Neuronal stem cell (in vitro differentiated cells): ENCODE measurements at regions not wholly inside any gene's neighbourhood (a gene's known extent, or its start where the extent isn't known, plus 50 kb on each side); places are given as distances from the start of the nearest gene placed in this dataset.
"Not testable (repeated sequence)": the region's sequence is repeated elsewhere in the genome, so short reads cannot be mapped to it uniquely, and the experiment has no call there.

Source experiments
- DNase-seq: peaks from one replicate; pipeline ENCODE4 v3.0.0-alpha.2; 2013; ENCODE audit warnings: low spot score
- H2AFZ ChIP-seq: one replicate; pipeline ENCODE4 v1.6.1; 2013; ENCODE audit warnings: mild to moderate bottlenecking, low read length, inconsistent platforms
- H2AK5ac ChIP-seq: 2 replicates; pipeline ENCODE4 v1.6.1; 2013; ENCODE audit warnings: low read depth, mild to moderate bottlenecking, inconsistent platforms, low read length, moderate library complexity, mixed read lengths
- H2BK120ac ChIP-seq: 2 replicates; pipeline ENCODE4 v1.6.1; 2013; ENCODE audit warnings: low read depth, mild to moderate bottlenecking, inconsistent platforms, low read length, moderate library complexity, mixed read lengths
- H2BK12ac ChIP-seq: one replicate; pipeline ENCODE4 v1.6.1; 2013; ENCODE audit warnings: low read length, inconsistent platforms
- H2BK15ac ChIP-seq: 2 replicates; pipeline ENCODE4 v1.6.1; 2013; ENCODE audit warnings: mild to moderate bottlenecking, low read length, inconsistent platforms, mixed read lengths
- H2BK5ac ChIP-seq: one replicate; pipeline ENCODE4 v1.6.1; 2013; ENCODE audit warnings: inconsistent platforms, mild to moderate bottlenecking, low read length, moderate library complexity
- H3K14ac ChIP-seq: one replicate; pipeline ENCODE4 v1.6.1; 2013; ENCODE audit warnings: low read length, inconsistent platforms
- H3K18ac ChIP-seq: 2 replicates; pipeline ENCODE4 v1.6.1; 2013; ENCODE audit warnings: low read length, inconsistent platforms
- H3K23ac ChIP-seq: 2 replicates; pipeline ENCODE4 v1.6.1; 2013; ENCODE audit warnings: low read depth, mild to moderate bottlenecking, mixed read lengths, low read length, inconsistent platforms; ENCODE audit not compliant: poor library complexity
- H3K27ac ChIP-seq: replicated peaks from 3 replicates; pipeline ENCODE4 v1.5.1; 2013; ENCODE audit warnings: low read length, inconsistent platforms
- H3K27me3 ChIP-seq, 3 experiments: 2 replicates each; pipeline ENCODE4 v1.6.1; 2013; ENCODE audit warnings: low read length in 3 of 3, mild to moderate bottlenecking in 2 of 3, inconsistent platforms in 1 of 3, low read depth in 1 of 3, mixed read lengths in 1 of 3, moderate library complexity in 1 of 3; ENCODE audit not compliant: control insufficient read depth in 3 of 3, insufficient read depth in 3 of 3
- H3K36me3 ChIP-seq, 2 donors: replicated peaks in 1 of 2; 2 replicates each; pipeline ENCODE4 v1.6.1; 2013; ENCODE audit warnings: low read length in 2 of 2; ENCODE audit not compliant: control insufficient read depth in 2 of 2, insufficient read depth in 2 of 2
- H3K4ac ChIP-seq: 2 replicates; pipeline ENCODE4 v1.6.1; 2013; ENCODE audit warnings: inconsistent platforms, mild to moderate bottlenecking, low read length, moderate library complexity
- H3K4me1 ChIP-seq, 2 donors: 1 replicate in 1 of 2; 2 replicates in 1 of 2; pipeline ENCODE4 v1.6.1; 2013; ENCODE audit warnings: low read length in 2 of 2, low read depth in 1 of 2; ENCODE audit not compliant: control insufficient read depth in 2 of 2, insufficient read depth in 1 of 2
- H3K4me2 ChIP-seq: one replicate; pipeline ENCODE4 v1.6.1; 2013; ENCODE audit warnings: mild to moderate bottlenecking, low read length, inconsistent platforms; ENCODE audit not compliant: insufficient read depth, poor library complexity, severe bottlenecking
- H3K4me3 ChIP-seq, 2 donors: 2 replicates each; pipeline ENCODE4 v1.5.1; 2013; ENCODE audit warnings: low read length in 2 of 2, mild to moderate bottlenecking in 2 of 2, inconsistent platforms in 1 of 2, moderate library complexity in 1 of 2
- H3K79me1 ChIP-seq: one replicate; pipeline ENCODE4 v1.6.1; 2013; ENCODE audit warnings: low read depth, mild to moderate bottlenecking, inconsistent platforms, low read length, moderate library complexity
- H3K9ac ChIP-seq: one replicate; pipeline ENCODE4 v1.6.1; 2013; ENCODE audit warnings: mild to moderate bottlenecking, low read depth, low read length, inconsistent platforms; ENCODE audit not compliant: poor library complexity
- H3K9me3 ChIP-seq, 2 donors: replicated peaks in 1 of 2; 2 replicates each; pipeline versions ENCODE3 to v1.6.1; 2013; ENCODE audit warnings: low read length in 2 of 2, mild to moderate bottlenecking in 2 of 2, inconsistent platforms in 1 of 2, low read depth in 1 of 2, mixed read lengths in 1 of 2, moderate library complexity in 1 of 2; ENCODE audit not compliant: control insufficient read depth in 2 of 2, insufficient read depth in 1 of 2
- H4K8ac ChIP-seq: one replicate; pipeline ENCODE4 v1.6.1; 2013; ENCODE audit warnings: low read depth, mild to moderate bottlenecking, inconsistent platforms, low read length, moderate library complexity
- H4K91ac ChIP-seq: one replicate; pipeline ENCODE4 v1.6.1; 2013; ENCODE audit warnings: low read length, low read depth, mild to moderate bottlenecking, inconsistent platforms; ENCODE audit not compliant: poor library complexity
- WGBS, 2 donors: extraction: QIAGEN DNeasy Blood & Tissue Kit; methylation state at CpG; one replicate each; pipeline ENCODE4 v1.1.7; 2013; ENCODE audit warnings: missing lambda C conversion rate in 2 of 2, mixed read lengths in 1 of 2; ENCODE audit not compliant: insufficient read length in 2 of 2, insufficient replicate concordance in 1 of 2; ENCODE audit errors: extremely low coverage in 2 of 2; 5-methylcytosine and 5-hydroxymethylcytosine counted together

GRCh38 chr9:24210641-24211040, 335.1 kb downstream of the IZUMO3 start:
- no peak overlapping the region for H3K4me2 ChIP-seq
- no peak overlapping the region for H2AFZ ChIP-seq
- H3K27me3 ChIP-seq, result no peaks in the 10 kb centered on the region
- WGBS, 2 donors, result no CpG with 5 or more reads among the region's 2 CpGs
- H4K8ac ChIP-seq, result no peak overlapping the region
- no peak overlapping the region for H2BK15ac ChIP-seq
- H3K9me3 ChIP-seq, result no peaks in the 10 kb centered on the region
- no peak overlapping the region for H3K14ac ChIP-seq
- no peaks in the 10 kb centered on the region for H3K4me1 ChIP-seq
- no peak overlapping the region for H2BK120ac ChIP-seq
- H3K27ac ChIP-seq, result no peak overlapping the region
- no peak overlapping the region for H2BK5ac ChIP-seq
- H3K4me3 ChIP-seq, result no peak overlapping the region
- no peak for DNase-seq
- no peak overlapping the region for H2BK12ac ChIP-seq
- no peaks in the 10 kb centered on the region for H3K79me1 ChIP-seq
- no peak overlapping the region for H3K9ac ChIP-seq
- no peak overlapping the region for H3K18ac ChIP-seq
- H2AK5ac ChIP-seq, result no peak overlapping the region
- H3K36me3 ChIP-seq, result no peaks in the 10 kb centered on the region
- no peak overlapping the region for H4K91ac ChIP-seq
- H3K4ac ChIP-seq, result no peak overlapping the region
- no peak overlapping the region for H3K23ac ChIP-seq

- Histone ChIP-seq H3K23ac (no peak overlapping the region), H3K36me3 (no peaks in the 10 kb centered on the region), H3K27ac (no peak overlapping the region), H3K9me3 (no peaks in the 10 kb centered on the region), H2BK12ac (no peak overlapping the region), H2AK5ac (no peak overlapping the region), H2BK5ac (no peak overlapping the region), H3K79me1 (no peaks in the 10 kb centered on the region), H3K4me3 (no peak overlapping the region), H3K4ac (no peak overlapping the region), H3K9ac (no peak overlapping the region), H2AFZ (no peak overlapping the region), H2BK120ac (no peak overlapping the region), H3K4me1 (no peaks in the 10 kb centered on the region), H4K91ac (no peak overlapping the region), H3K18ac (no peak overlapping the region), H3K4me2 (no peak overlapping the region), H3K27me3 (no peaks in the 10 kb centered on the region), H3K14ac (no peak overlapping the region), H4K8ac (no peak overlapping the region), H2BK15ac (no peak overlapping the region)
- no CpG with 5 or more reads among the region's 1 CpG for WGBS, 2 donors
- no peak for DNase-seq
Observed at GRCh38 chr9:24189986-24190385, 355.7 kb downstream of the IZUMO3 start.

GRCh38 chr9:24180572-24180971, 354.5 kb upstream of the ELAVL2 start:
- WGBS, 2 donors, result no CpG with 5 or more reads among the region's 1 CpG
- H2BK15ac ChIP-seq, H4K8ac ChIP-seq, H3K27me3 ChIP-seq, H3K27ac ChIP-seq, H3K4ac ChIP-seq, H2AFZ ChIP-seq, H3K9ac ChIP-seq, H3K36me3 ChIP-seq, H3K4me2 ChIP-seq, H3K9me3 ChIP-seq, H3K23ac ChIP-seq, H3K79me1 ChIP-seq, H3K18ac ChIP-seq, H3K4me1 ChIP-seq, H3K4me3 ChIP-seq, H2BK5ac ChIP-seq, DNase-seq, H2BK12ac ChIP-seq, H4K91ac ChIP-seq, H2BK120ac ChIP-seq, H2AK5ac ChIP-seq, H3K14ac ChIP-seq: not testable (repeated sequence)

GRCh38 chr9:24144796-24145195, 318.8 kb upstream of the ELAVL2 start:
- H3K23ac ChIP-seq, result no peak overlapping the region
- H3K14ac ChIP-seq, result no peak overlapping the region
- H2AFZ ChIP-seq, result no peak overlapping the region
- DNase-seq, result no peak
- H3K27me3 ChIP-seq, result no peaks in the 10 kb centered on the region
- H3K36me3 ChIP-seq, result no peaks in the 10 kb centered on the region
- H3K4me1 ChIP-seq, result peaks cover 2 to 6% of the 10 kb centered on the region in 2 donors
- no peak overlapping the region for H2BK5ac ChIP-seq
- no peak overlapping the region for H3K4me3 ChIP-seq
- no peak overlapping the region for H2BK15ac ChIP-seq
- no peak overlapping the region for H2AK5ac ChIP-seq
- H4K91ac ChIP-seq, result no peak overlapping the region
- no peaks in the 10 kb centered on the region for H3K9me3 ChIP-seq
- H3K4ac ChIP-seq, result no peak overlapping the region
- no peak overlapping the region for H4K8ac ChIP-seq
- H2BK120ac ChIP-seq, result no peak overlapping the region
- H2BK12ac ChIP-seq, result no peak overlapping the region
- WGBS, 2 donors, result no CpG with 5 or more reads among the region's 3 CpGs
- no peak overlapping the region for H3K9ac ChIP-seq
- no peak overlapping the region for H3K18ac ChIP-seq
- H3K27ac ChIP-seq, result no peak overlapping the region
- H3K4me2 ChIP-seq, result no peak overlapping the region
- H3K79me1 ChIP-seq, result no peaks in the 10 kb centered on the region
